ENCODE measurements at regions not wholly inside any gene's neighbourhood (a gene's known extent, or its start where the extent isn't known, plus 50 kb on each side); places are given as distances from the start of the nearest gene placed in this dataset.

- H3K4me3 ChIP-seq (ENCODE audit: low read length in 3 of 3), result no peak overlapping the region
- no peak overlapping the region for H3K9ac ChIP-seq (ENCODE audit: low read length in 3 of 3)
- intact Hi-C loops (cut with DNase I), result no loop called here
- H3K27me3 ChIP-seq (ENCODE audit: control insufficient read depth, insufficient read depth, low read length), result no peaks in the 10 kb centered on the region
- DNase-seq, result no peak
- H3K9me3 ChIP-seq (ENCODE audit: control insufficient read depth in 2 of 3, insufficient read depth in 1 of 3, low read length in 3 of 3), result peaks cover 0 to 2% (median 0%) of the 10 kb centered on the region in 3 donors
- H3K4me1 ChIP-seq (ENCODE audit: control insufficient read depth in 2 of 3, insufficient read depth in 2 of 3, low read depth in 1 of 3, low read length in 3 of 3), result no peaks in the 10 kb centered on the region
- H3K27ac ChIP-seq (ENCODE audit: low read depth in 2 of 2, low read length in 2 of 2), result no peak overlapping the region
- H3K36me3 ChIP-seq (ENCODE audit: control insufficient read depth in 2 of 3, insufficient read depth in 3 of 3, low read length in 3 of 3), result no peaks in the 10 kb centered on the region
- no peak for FAIRE-seq
- no peak for TF ChIP-seq CTCF (IDR thresholded peaks at IDR 0.05; ENCODE audit: borderline replicate concordance, extremely low read depth, insufficient read depth)
Observed at GRCh38 chr7:25926891-25927625, 224.9 kb upstream of the NFE2L3 start.

GRCh38 chr7:25927626-25927978 lies 224.4 kb upstream of the NFE2L3 start:
- intact Hi-C loops (cut with DNase I), result no loop called here
- no peaks in the 10 kb centered on the region for H3K36me3 ChIP-seq (ENCODE audit: control insufficient read depth in 2 of 3, insufficient read depth in 3 of 3, low read length in 3 of 3)
- no peak overlapping the region for H3K9ac ChIP-seq (ENCODE audit: low read length in 3 of 3)
- H3K4me3 ChIP-seq (ENCODE audit: low read length in 3 of 3), result no peak overlapping the region
- H3K27me3 ChIP-seq (ENCODE audit: control insufficient read depth, insufficient read depth, low read length), result no peaks in the 10 kb centered on the region
- DNase-seq, result no peak
- H3K4me1 ChIP-seq (ENCODE audit: control insufficient read depth in 2 of 3, insufficient read depth in 2 of 3, low read depth in 1 of 3, low read length in 3 of 3), result no peaks in the 10 kb centered on the region
- no peak for FAIRE-seq
- H3K9me3 ChIP-seq (ENCODE audit: control insufficient read depth in 2 of 3, insufficient read depth in 1 of 3, low read length in 3 of 3), result peaks cover 0 to 2% (median 0%) of the 10 kb centered on the region in 3 donors
- no peak for TF ChIP-seq CTCF (IDR thresholded peaks at IDR 0.05; ENCODE audit: borderline replicate concordance, extremely low read depth, insufficient read depth)
- no peak overlapping the region for H3K27ac ChIP-seq (ENCODE audit: low read depth in 2 of 2, low read length in 2 of 2)

- no peaks in the 10 kb centered on the region for H3K36me3 ChIP-seq (ENCODE audit: control insufficient read depth in 2 of 3, insufficient read depth in 3 of 3, low read length in 3 of 3)
- H3K27me3 ChIP-seq (ENCODE audit: control insufficient read depth, insufficient read depth, low read length), result no peaks in the 10 kb centered on the region
- intact Hi-C loops (cut with DNase I), result no loop called here
- no peak overlapping the region for H3K4me3 ChIP-seq (ENCODE audit: low read length in 3 of 3)
- no peak for DNase-seq
- H3K27ac ChIP-seq (ENCODE audit: low read depth in 2 of 2, low read length in 2 of 2), result no peak overlapping the region
- H3K9me3 ChIP-seq (ENCODE audit: control insufficient read depth in 2 of 3, insufficient read depth in 1 of 3, low read length in 3 of 3), result peaks cover 0 to 4% (median 2%) of the 10 kb centered on the region in 3 donors
- no peaks in the 10 kb centered on the region for H3K4me1 ChIP-seq (ENCODE audit: control insufficient read depth in 2 of 3, insufficient read depth in 2 of 3, low read depth in 1 of 3, low read length in 3 of 3)
- H3K9ac ChIP-seq (ENCODE audit: low read length in 3 of 3), result no peak overlapping the region
- FAIRE-seq, result no peak
- TF ChIP-seq CTCF (IDR thresholded peaks at IDR 0.05; ENCODE audit: borderline replicate concordance, extremely low read depth, insufficient read depth), result no peak
Observed at GRCh38 chr7:25928549-25929330, 223.3 kb upstream of the NFE2L3 start.

All from kidney (tissue), 13 donors.